Prostate gland (tissue), 2 donors: ENCODE measurements at regions not wholly inside any gene's neighbourhood (a gene's known extent, or its start where the extent isn't known, plus 50 kb on each side); places are given as distances from the start of the nearest gene placed in this dataset.

Experiments
- POLR2A ChIP-seq: fragments of 450-650 bp; IDR thresholded peaks from one replicate; pipeline ENCODE4 v1.6.1; 2016; ENCODE audit warnings: antibody characterized with exemption, mild to moderate bottlenecking
- TF ChIP-seq, protein P1 (sequence below), 4 experiments: fragments of 200-600 bp in 2 of 4; fragments of 450-650 bp in 2 of 4; sonication (generic) in 2 of 4; IDR thresholded peaks; 1 replicate in 3 of 4; 2 replicates in 1 of 4; pipeline ENCODE4 v1.5.1; 2016 to 2019; ENCODE audit warnings: antibody characterized with exemption in 4 of 4, mild to moderate bottlenecking in 2 of 4, moderate library complexity in 2 of 4

DNA sequence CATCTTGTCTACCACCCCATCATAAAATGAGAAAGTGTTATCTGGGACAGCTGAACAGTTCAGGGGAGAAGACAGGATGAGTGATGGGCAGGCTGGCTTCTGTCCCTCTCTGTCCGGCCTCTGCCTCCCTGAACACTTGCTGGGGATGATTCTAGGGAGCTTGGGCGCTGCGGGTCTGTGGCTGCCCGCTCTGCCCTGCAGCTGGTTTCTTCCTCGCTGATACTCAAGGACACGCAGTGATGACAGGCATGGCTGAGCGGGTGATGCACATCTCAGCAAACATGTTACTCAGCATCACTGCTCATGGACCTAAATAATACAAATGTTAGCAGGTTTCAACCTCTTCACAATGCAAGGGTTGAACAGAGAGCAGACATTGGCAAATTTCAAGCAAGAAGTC lies 161.1 kb downstream of the TMEM18 start:
- TF ChIP-seq, protein P1, sequence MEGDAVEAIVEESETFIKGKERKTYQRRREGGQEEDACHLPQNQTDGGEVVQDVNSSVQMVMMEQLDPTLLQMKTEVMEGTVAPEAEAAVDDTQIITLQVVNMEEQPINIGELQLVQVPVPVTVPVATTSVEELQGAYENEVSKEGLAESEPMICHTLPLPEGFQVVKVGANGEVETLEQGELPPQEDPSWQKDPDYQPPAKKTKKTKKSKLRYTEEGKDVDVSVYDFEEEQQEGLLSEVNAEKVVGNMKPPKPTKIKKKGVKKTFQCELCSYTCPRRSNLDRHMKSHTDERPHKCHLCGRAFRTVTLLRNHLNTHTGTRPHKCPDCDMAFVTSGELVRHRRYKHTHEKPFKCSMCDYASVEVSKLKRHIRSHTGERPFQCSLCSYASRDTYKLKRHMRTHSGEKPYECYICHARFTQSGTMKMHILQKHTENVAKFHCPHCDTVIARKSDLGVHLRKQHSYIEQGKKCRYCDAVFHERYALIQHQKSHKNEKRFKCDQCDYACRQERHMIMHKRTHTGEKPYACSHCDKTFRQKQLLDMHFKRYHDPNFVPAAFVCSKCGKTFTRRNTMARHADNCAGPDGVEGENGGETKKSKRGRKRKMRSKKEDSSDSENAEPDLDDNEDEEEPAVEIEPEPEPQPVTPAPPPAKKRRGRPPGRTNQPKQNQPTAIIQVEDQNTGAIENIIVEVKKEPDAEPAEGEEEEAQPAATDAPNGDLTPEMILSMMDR (IDR thresholded peaks at IDR 0.05), result no peak
- no peak for TF ChIP-seq POLR2A
